ENCODE measurements at regions not wholly inside any gene's neighbourhood (a gene's known extent, or its start where the extent isn't known, plus 50 kb on each side); places are given as distances from the start of the nearest gene placed in this dataset.

- H3K36me3 ChIP-seq (ENCODE audit: control insufficient read depth in 2 of 3, insufficient read depth in 3 of 3, low read length in 3 of 3) = no peaks in the 10 kb centered on the region
- H3K4me3 ChIP-seq (ENCODE audit: low read length in 3 of 3) = no peak overlapping the region
- no peaks in the 10 kb centered on the region for H3K4me1 ChIP-seq (ENCODE audit: control insufficient read depth in 2 of 3, insufficient read depth in 2 of 3, low read depth in 1 of 3, low read length in 3 of 3)
- H3K27ac ChIP-seq (ENCODE audit: low read depth in 2 of 2, low read length in 2 of 2) = no peak overlapping the region
- FAIRE-seq (no peak), DNase-seq (no peak)
- no peaks in the 10 kb centered on the region for H3K27me3 ChIP-seq (ENCODE audit: control insufficient read depth, insufficient read depth, low read length)
- H3K9ac ChIP-seq (ENCODE audit: low read length in 3 of 3) = no peak overlapping the region
- TF ChIP-seq CTCF (IDR thresholded peaks at IDR 0.05; ENCODE audit: borderline replicate concordance, extremely low read depth, insufficient read depth) = no peak
- H3K9me3 ChIP-seq (ENCODE audit: control insufficient read depth in 2 of 3, insufficient read depth in 1 of 3, low read length in 3 of 3) = no peaks in the 10 kb centered on the region
- intact Hi-C loops (cut with DNase I) = no loop called here
These were observed 151.2 kb upstream of the FAM13C start for GRCh38 chr10:59513558-59513957.

- H3K9me3 ChIP-seq (ENCODE audit: control insufficient read depth in 2 of 3, insufficient read depth in 1 of 3, low read length in 3 of 3) = no peaks in the 10 kb centered on the region
- FAIRE-seq = no peak
- intact Hi-C loops (cut with DNase I) = no loop called here
- DNase-seq = no peak
- H3K27me3 ChIP-seq (ENCODE audit: control insufficient read depth, insufficient read depth, low read length) = no peaks in the 10 kb centered on the region
- no peak for TF ChIP-seq CTCF (IDR thresholded peaks at IDR 0.05; ENCODE audit: borderline replicate concordance, extremely low read depth, insufficient read depth)
- H3K9ac ChIP-seq (ENCODE audit: low read length in 3 of 3) = no peak overlapping the region
- H3K4me3 ChIP-seq (ENCODE audit: low read length in 3 of 3) = no peak overlapping the region
- H3K4me1 ChIP-seq (ENCODE audit: control insufficient read depth in 2 of 3, insufficient read depth in 2 of 3, low read depth in 1 of 3, low read length in 3 of 3) = no peaks in the 10 kb centered on the region
- no peak overlapping the region for H3K27ac ChIP-seq (ENCODE audit: low read depth in 2 of 2, low read length in 2 of 2)
- H3K36me3 ChIP-seq (ENCODE audit: control insufficient read depth in 2 of 3, insufficient read depth in 3 of 3, low read length in 3 of 3) = no peaks in the 10 kb centered on the region
These were observed 150.6 kb upstream of the FAM13C start for GRCh38 chr10:59512951-59513350.

DNA sequence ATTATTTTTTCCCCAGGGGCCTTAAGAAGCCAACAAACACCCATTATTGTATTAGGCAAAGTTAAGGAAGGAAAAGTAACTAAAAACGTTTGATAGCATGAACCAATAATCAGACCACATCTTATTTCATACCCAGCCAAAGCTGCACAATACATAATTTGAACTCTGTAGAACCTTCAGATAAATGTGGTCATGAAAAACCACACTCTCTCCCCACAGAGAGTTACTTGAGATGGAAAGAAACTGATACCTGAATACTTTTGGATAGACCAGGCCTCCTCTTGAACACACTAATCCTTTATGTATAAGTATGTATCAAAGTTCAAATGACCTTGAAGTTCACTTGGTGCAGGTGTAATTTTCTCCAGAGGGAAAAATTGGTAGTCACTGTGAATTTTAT lies 146.6 kb upstream of the FAM13C start:
- Histone ChIP-seq H3K9me3 (ENCODE audit: control insufficient read depth in 2 of 3, insufficient read depth in 1 of 3, low read length in 3 of 3) (no peaks in the 10 kb centered on the region), H3K27me3 (ENCODE audit: control insufficient read depth, insufficient read depth, low read length) (no peaks in the 10 kb centered on the region), H3K9ac (ENCODE audit: low read length in 3 of 3) (no peak overlapping the region), H3K4me1 (ENCODE audit: control insufficient read depth in 2 of 3, insufficient read depth in 2 of 3, low read depth in 1 of 3, low read length in 3 of 3) (no peaks in the 10 kb centered on the region), H3K4me3 (ENCODE audit: low read length in 3 of 3) (no peak overlapping the region), H3K36me3 (ENCODE audit: control insufficient read depth in 2 of 3, insufficient read depth in 3 of 3, low read length in 3 of 3) (no peaks in the 10 kb centered on the region), H3K27ac (ENCODE audit: low read depth in 2 of 2, low read length in 2 of 2) (no peak overlapping the region)
- FAIRE-seq (no peak), DNase-seq (no peak)
- TF ChIP-seq CTCF (IDR thresholded peaks at IDR 0.05; ENCODE audit: borderline replicate concordance, extremely low read depth, insufficient read depth) = no peak
- intact Hi-C loops (cut with DNase I) = no loop called here

- H3K27me3 ChIP-seq (ENCODE audit: control insufficient read depth, insufficient read depth, low read length) = no peaks in the 10 kb centered on the region
- intact Hi-C loops (cut with DNase I) = no loop called here
- H3K36me3 ChIP-seq (ENCODE audit: control insufficient read depth in 2 of 3, insufficient read depth in 3 of 3, low read length in 3 of 3) = no peaks in the 10 kb centered on the region
- H3K9ac ChIP-seq (ENCODE audit: low read length in 3 of 3) = no peak overlapping the region
- DNase-seq = no peak
- no peaks in the 10 kb centered on the region for H3K9me3 ChIP-seq (ENCODE audit: control insufficient read depth in 2 of 3, insufficient read depth in 1 of 3, low read length in 3 of 3)
- no peak overlapping the region for H3K4me3 ChIP-seq (ENCODE audit: low read length in 3 of 3)
- no peak for FAIRE-seq
- no peaks in the 10 kb centered on the region for H3K4me1 ChIP-seq (ENCODE audit: control insufficient read depth in 2 of 3, insufficient read depth in 2 of 3, low read depth in 1 of 3, low read length in 3 of 3)
- H3K27ac ChIP-seq (ENCODE audit: low read depth in 2 of 2, low read length in 2 of 2) = no peak overlapping the region
- no peak for TF ChIP-seq CTCF (IDR thresholded peaks at IDR 0.05; ENCODE audit: borderline replicate concordance, extremely low read depth, insufficient read depth)
These were observed 145.9 kb upstream of the FAM13C start for GRCh38 chr10:59508296-59508695.
